GM12878 (cell line): ENCODE measurements at regions not wholly inside any gene's neighbourhood (a gene's known extent, or its start where the extent isn't known, plus 50 kb on each side); places are given as distances from the start of the nearest gene placed in this dataset.

ENCODE experiments used
- GABPA ChIP-seq: IDR thresholded peaks from 2 replicates; pipeline ENCODE4 v1.6.1; 2014; ENCODE audit warnings: antibody characterized with exemption, low read depth, mild to moderate bottlenecking, inconsistent platforms
- RAD21 ChIP-seq: IDR thresholded peaks from 2 replicates; pipeline ENCODE4 v1.6.1; 2011; ENCODE audit warnings: mild to moderate bottlenecking, low read depth, low read length, moderate library complexity; ENCODE audit not compliant: insufficient read depth
- TAF1 ChIP-seq: IDR thresholded peaks from 2 replicates; pipeline ENCODE4 v1.6.1; 2011; ENCODE audit warnings: mild to moderate bottlenecking, low read depth, low read length, borderline replicate concordance
- TF ChIP-seq, protein P1 (sequence below), 3 experiments: IDR thresholded peaks in 2 of 3; conservative IDR thresholded peaks in 1 of 3; 2 replicates each; pipeline ENCODE4 v1.5.1; 2011; ENCODE audit warnings: low read depth in 3 of 3, low read length in 3 of 3, mild to moderate bottlenecking in 3 of 3, control low read depth in 2 of 3, moderate library complexity in 2 of 3, inconsistent platforms in 1 of 3, mixed read lengths in 1 of 3; ENCODE audit not compliant: control insufficient read depth in 2 of 3, insufficient read depth in 1 of 3; ENCODE audit errors: extremely low read depth in 1 of 3
- TF ChIP-seq, protein P2 (sequence below): fragments of 450-650 bp; IDR thresholded peaks from 2 replicates; pipeline ENCODE4 v1.6.1; 2017; ENCODE audit warnings: mild to moderate bottlenecking, moderate library complexity

DNA sequence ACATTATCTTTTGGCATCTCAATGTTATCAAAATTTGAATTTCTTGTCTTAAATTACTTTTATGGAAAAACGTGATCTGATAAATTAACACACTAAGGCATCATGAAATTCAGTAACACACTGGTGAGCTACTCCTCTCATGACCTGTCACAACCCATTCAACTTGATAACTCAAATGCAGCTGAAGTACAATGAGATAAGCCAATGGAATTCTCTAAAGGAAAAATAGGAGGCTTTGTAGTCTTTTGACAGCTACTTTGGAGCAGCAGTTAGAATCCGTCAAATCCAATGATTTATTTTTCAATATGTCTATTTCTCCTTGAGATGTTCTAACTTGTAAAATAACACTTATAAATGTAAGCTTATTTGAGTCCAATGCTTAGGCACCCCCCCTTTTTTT, 1029.4 kb downstream of the TRHDE start:
- TF ChIP-seq, protein P1, sequence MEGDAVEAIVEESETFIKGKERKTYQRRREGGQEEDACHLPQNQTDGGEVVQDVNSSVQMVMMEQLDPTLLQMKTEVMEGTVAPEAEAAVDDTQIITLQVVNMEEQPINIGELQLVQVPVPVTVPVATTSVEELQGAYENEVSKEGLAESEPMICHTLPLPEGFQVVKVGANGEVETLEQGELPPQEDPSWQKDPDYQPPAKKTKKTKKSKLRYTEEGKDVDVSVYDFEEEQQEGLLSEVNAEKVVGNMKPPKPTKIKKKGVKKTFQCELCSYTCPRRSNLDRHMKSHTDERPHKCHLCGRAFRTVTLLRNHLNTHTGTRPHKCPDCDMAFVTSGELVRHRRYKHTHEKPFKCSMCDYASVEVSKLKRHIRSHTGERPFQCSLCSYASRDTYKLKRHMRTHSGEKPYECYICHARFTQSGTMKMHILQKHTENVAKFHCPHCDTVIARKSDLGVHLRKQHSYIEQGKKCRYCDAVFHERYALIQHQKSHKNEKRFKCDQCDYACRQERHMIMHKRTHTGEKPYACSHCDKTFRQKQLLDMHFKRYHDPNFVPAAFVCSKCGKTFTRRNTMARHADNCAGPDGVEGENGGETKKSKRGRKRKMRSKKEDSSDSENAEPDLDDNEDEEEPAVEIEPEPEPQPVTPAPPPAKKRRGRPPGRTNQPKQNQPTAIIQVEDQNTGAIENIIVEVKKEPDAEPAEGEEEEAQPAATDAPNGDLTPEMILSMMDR (IDR thresholded peaks at IDR 0.05 in 2 of 3, conservative IDR thresholded peaks at IDR 0.05 in 1 of 3; ENCODE audit: control insufficient read depth in 2 of 3, extremely low read depth in 1 of 3, insufficient read depth in 1 of 3, low read depth in 3 of 3, low read length in 3 of 3), result no peak
- TF ChIP-seq TAF1, result no peak
- TF ChIP-seq, protein P2, sequence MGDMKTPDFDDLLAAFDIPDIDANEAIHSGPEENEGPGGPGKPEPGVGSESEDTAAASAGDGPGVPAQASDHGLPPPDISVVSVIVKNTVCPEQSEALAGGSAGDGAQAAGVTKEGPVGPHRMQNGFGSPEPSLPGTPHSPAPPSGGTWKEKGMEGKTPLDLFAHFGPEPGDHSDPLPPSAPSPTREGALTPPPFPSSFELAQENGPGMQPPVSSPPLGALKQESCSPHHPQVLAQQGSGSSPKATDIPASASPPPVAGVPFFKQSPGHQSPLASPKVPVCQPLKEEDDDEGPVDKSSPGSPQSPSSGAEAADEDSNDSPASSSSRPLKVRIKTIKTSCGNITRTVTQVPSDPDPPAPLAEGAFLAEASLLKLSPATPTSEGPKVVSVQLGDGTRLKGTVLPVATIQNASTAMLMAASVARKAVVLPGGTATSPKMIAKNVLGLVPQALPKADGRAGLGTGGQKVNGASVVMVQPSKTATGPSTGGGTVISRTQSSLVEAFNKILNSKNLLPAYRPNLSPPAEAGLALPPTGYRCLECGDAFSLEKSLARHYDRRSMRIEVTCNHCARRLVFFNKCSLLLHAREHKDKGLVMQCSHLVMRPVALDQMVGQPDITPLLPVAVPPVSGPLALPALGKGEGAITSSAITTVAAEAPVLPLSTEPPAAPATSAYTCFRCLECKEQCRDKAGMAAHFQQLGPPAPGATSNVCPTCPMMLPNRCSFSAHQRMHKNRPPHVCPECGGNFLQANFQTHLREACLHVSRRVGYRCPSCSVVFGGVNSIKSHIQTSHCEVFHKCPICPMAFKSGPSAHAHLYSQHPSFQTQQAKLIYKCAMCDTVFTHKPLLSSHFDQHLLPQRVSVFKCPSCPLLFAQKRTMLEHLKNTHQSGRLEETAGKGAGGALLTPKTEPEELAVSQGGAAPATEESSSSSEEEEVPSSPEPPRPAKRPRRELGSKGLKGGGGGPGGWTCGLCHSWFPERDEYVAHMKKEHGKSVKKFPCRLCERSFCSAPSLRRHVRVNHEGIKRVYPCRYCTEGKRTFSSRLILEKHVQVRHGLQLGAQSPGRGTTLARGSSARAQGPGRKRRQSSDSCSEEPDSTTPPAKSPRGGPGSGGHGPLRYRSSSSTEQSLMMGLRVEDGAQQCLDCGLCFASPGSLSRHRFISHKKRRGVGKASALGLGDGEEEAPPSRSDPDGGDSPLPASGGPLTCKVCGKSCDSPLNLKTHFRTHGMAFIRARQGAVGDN, result no peak
- TF ChIP-seq RAD21, result no peak
- TF ChIP-seq GABPA, result no peak
